ENCODE measurements at regions not wholly inside any gene's neighbourhood (a gene's known extent, or its start where the extent isn't known, plus 50 kb on each side); places are given as distances from the start of the nearest gene placed in this dataset.

DNA sequence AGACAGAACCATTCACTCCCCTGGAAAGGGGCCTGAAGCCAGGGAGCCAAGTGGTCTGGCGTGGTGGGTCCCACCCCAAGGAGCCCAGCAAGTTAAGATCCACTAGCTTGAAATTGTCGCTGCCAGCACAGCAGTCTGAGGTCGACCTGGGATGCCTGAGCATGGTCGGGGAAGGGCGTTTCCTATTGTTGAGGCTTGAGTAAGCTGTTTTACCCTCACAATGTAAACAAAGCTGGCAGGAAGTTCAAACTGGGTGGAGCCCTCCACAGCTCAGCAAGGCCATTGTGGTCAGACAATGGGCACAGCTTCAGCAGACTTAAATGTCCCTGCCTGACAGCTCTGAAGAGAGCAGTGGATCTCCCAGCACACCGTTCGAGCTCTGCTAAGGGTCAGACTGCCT, 195.6 kb upstream of the DACH1 start:
- Histone ChIP-seq H3K27ac (no peak overlapping the region), H3K4me1 (ENCODE audit: low read depth, poor library complexity, severe bottlenecking) (no peaks in the 10 kb centered on the region), H4K20me1 (ENCODE audit: insufficient read depth) (no peaks in the 10 kb centered on the region), H3K27me3 (ENCODE audit: insufficient read depth, low read depth) (no peaks in the 10 kb centered on the region), H3K4me2 (no peak overlapping the region), H3K4me3 (IDR thresholded peaks at IDR 0.05; ENCODE audit: insufficient read depth, low read depth, low read length) (no peak overlapping the region), H3K36me3 (ENCODE audit: insufficient read depth) (no peaks in the 10 kb centered on the region), H2AFZ (ENCODE audit: low read depth) (no peak overlapping the region), H3K9ac (no peak overlapping the region), H3K79me2 (ENCODE audit: insufficient read depth, low read depth) (no peaks in the 10 kb centered on the region)
- TF ChIP-seq, protein P1, sequence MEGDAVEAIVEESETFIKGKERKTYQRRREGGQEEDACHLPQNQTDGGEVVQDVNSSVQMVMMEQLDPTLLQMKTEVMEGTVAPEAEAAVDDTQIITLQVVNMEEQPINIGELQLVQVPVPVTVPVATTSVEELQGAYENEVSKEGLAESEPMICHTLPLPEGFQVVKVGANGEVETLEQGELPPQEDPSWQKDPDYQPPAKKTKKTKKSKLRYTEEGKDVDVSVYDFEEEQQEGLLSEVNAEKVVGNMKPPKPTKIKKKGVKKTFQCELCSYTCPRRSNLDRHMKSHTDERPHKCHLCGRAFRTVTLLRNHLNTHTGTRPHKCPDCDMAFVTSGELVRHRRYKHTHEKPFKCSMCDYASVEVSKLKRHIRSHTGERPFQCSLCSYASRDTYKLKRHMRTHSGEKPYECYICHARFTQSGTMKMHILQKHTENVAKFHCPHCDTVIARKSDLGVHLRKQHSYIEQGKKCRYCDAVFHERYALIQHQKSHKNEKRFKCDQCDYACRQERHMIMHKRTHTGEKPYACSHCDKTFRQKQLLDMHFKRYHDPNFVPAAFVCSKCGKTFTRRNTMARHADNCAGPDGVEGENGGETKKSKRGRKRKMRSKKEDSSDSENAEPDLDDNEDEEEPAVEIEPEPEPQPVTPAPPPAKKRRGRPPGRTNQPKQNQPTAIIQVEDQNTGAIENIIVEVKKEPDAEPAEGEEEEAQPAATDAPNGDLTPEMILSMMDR (conservative IDR thresholded peaks at IDR 0.05; ENCODE audit: low read depth, low read length): no peak

DNA sequence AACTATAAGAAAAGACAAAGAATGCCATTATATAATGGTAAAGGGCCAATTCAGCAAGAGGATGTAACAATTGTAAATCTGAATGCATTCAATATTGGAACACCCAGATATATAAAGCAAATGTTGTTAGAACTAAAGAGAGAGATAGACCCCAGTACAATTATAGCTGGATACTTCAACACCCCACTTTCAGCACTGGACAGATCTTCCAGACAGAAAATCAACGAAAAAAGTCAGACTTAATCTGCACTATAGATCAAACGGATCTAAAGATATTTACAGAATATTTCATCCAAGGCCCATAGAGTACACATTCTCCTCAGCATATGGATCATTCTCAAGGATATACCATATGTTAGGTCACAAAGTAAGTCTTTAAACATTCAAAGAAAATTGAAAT, 194.6 kb upstream of the DACH1 start:
- no peak overlapping the region for H3K27ac ChIP-seq
- H3K4me2 ChIP-seq: no peak overlapping the region
- no peaks in the 10 kb centered on the region for H4K20me1 ChIP-seq (ENCODE audit: insufficient read depth)

DNA sequence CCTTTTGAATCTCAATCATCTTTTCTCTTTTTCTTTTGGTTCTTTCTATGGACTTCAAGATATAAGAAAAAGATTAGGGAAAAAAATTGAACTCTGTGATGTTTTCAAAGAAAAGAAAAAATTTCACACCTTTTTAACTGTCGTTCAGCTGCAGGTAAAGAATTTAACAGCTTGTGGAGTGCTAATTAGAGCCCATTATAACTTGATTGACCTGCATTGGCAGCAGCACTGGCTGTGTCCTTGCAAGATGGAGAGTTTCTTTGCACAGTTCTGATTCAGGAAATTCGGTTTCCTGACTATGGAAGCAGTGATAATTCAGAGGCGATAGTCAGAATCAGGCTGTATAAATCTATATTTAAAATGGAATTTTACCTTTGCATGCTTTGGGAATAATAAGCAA, 183.2 kb upstream of the DACH1 start:
- no peak overlapping the region for H3K27ac ChIP-seq
- no peaks in the 10 kb centered on the region for H3K27me3 ChIP-seq (ENCODE audit: insufficient read depth, low read depth)
- TF ChIP-seq, protein P1 (conservative IDR thresholded peaks at IDR 0.05; ENCODE audit: low read depth, low read length): no peak
- H3K4me1 ChIP-seq (ENCODE audit: low read depth, poor library complexity, severe bottlenecking): no peaks in the 10 kb centered on the region
- no peaks in the 10 kb centered on the region for H4K20me1 ChIP-seq (ENCODE audit: insufficient read depth)
- no peak overlapping the region for H3K4me3 ChIP-seq (IDR thresholded peaks at IDR 0.05; ENCODE audit: insufficient read depth, low read depth, low read length)
- no peak overlapping the region for H3K9ac ChIP-seq
- no peak overlapping the region for H2AFZ ChIP-seq (ENCODE audit: low read depth)
- no peaks in the 10 kb centered on the region for H3K36me3 ChIP-seq (ENCODE audit: insufficient read depth)
- H3K79me2 ChIP-seq (ENCODE audit: insufficient read depth, low read depth): no peaks in the 10 kb centered on the region
- H3K4me2 ChIP-seq: no peak overlapping the region

More for the DNA sequence above, 194.6 kb upstream of the DACH1 start:
- no peaks in the 10 kb centered on the region for H3K27me3 ChIP-seq (ENCODE audit: insufficient read depth, low read depth)
- H3K9ac ChIP-seq: no peak overlapping the region
- no peaks in the 10 kb centered on the region for H3K79me2 ChIP-seq (ENCODE audit: insufficient read depth, low read depth)
- H3K36me3 ChIP-seq (ENCODE audit: insufficient read depth): no peaks in the 10 kb centered on the region
- TF ChIP-seq, protein P1 (conservative IDR thresholded peaks at IDR 0.05; ENCODE audit: low read depth, low read length): no peak
- H3K4me3 ChIP-seq (IDR thresholded peaks at IDR 0.05; ENCODE audit: insufficient read depth, low read depth, low read length): no peak overlapping the region
- no peak overlapping the region for H2AFZ ChIP-seq (ENCODE audit: low read depth)
- H3K4me1 ChIP-seq (ENCODE audit: low read depth, poor library complexity, severe bottlenecking): no peaks in the 10 kb centered on the region

DNA sequence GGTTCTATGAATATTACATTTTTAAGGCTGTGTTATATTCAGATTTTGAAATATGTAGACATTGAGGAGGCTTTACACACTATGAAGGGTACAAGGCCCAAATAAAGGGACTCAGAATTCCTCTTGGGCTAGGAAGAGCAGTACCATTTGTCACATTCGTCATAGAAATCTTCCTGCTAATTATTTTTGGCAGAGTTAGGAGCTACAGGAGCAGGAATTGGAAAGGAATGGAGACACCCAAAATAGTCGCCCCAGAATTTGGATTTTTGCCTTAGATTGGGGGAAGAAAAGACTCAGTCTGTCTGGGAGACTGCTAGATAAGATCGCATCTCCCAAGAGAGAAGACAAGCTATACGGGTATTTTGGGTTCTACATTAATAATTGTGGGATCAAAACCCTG, 176.4 kb upstream of the DACH1 start:
- Histone ChIP-seq H3K27ac (no peak overlapping the region), H3K36me3 (ENCODE audit: insufficient read depth) (no peaks in the 10 kb centered on the region), H4K20me1 (ENCODE audit: insufficient read depth) (no peaks in the 10 kb centered on the region), H3K27me3 (ENCODE audit: insufficient read depth, low read depth) (no peaks in the 10 kb centered on the region), H3K9ac (no peak overlapping the region), H2AFZ (ENCODE audit: low read depth) (no peak overlapping the region), H3K79me2 (ENCODE audit: insufficient read depth, low read depth) (no peaks in the 10 kb centered on the region), H3K4me2 (no peak overlapping the region), H3K4me3 (IDR thresholded peaks at IDR 0.05; ENCODE audit: insufficient read depth, low read depth, low read length) (no peak overlapping the region), H3K4me1 (ENCODE audit: low read depth, poor library complexity, severe bottlenecking) (no peaks in the 10 kb centered on the region)
- TF ChIP-seq, protein P1 (conservative IDR thresholded peaks at IDR 0.05; ENCODE audit: low read depth, low read length): no peak
